ENCODE measurements at regions not wholly inside any gene's neighbourhood (a gene's known extent, or its start where the extent isn't known, plus 50 kb on each side); places are given as distances from the start of the nearest gene placed in this dataset.

DNA sequence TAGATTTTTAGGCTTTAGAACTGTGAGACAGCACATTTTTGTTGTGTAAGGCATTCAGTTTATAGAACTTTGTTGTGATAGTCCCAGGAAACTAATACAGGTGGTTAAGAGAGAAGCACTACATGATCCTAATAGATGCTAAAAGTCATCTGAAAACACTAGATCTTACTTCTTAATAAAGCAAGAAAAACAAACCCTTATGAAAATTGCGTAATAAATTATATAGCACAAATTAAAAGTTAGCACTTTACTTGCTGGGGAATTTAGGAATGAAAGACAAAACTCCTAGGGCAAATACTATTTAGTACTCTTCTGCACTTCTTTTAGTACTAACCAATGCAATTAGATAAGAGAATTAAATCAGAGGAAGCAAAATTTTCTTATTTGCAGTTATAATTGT is 163.3 kb upstream of the SHISA6 start:
- TF ChIP-seq POLR2A (IDR thresholded peaks at IDR 0.05) (no peak), POLR2AphosphoS5 (IDR thresholded peaks at IDR 0.05) (no peak)

Data from spleen (tissue), 3 donors.